H9 (cell line): ENCODE measurements at regions not wholly inside any gene's neighbourhood (a gene's known extent, or its start where the extent isn't known, plus 50 kb on each side); places are given as distances from the start of the nearest gene placed in this dataset.

ENCODE experiments used
- DNase-seq: peaks from one replicate; pipeline ENCODE4 v3.0.0-alpha.2; 2017
- H2AFZ ChIP-seq: one replicate; pipeline ENCODE4 v1.6.1; 2013; ENCODE audit warnings: mild to moderate bottlenecking, low read length, control low read depth, moderate library complexity
- H2AK5ac ChIP-seq: 2 replicates; pipeline ENCODE4 v1.6.1; 2013; ENCODE audit warnings: low read length, control low read depth, mixed read lengths; ENCODE audit not compliant: insufficient read length
- H2BK120ac ChIP-seq: one replicate; pipeline ENCODE4 v1.6.1; 2013; ENCODE audit warnings: low read depth, mild to moderate bottlenecking, low read length, control low read depth, inconsistent platforms; ENCODE audit not compliant: poor library complexity, severe bottlenecking
- H2BK12ac ChIP-seq: 2 replicates; pipeline ENCODE4 v1.6.1; 2013; ENCODE audit warnings: low read length, control low read depth, mixed read lengths, low read depth; ENCODE audit not compliant: insufficient read length
- H2BK15ac ChIP-seq: 2 replicates; pipeline ENCODE4 v1.6.1; 2013; ENCODE audit warnings: low read depth, low read length, control low read depth
- H2BK20ac ChIP-seq: one replicate; pipeline ENCODE4 v1.6.1; 2013; ENCODE audit warnings: low read depth, mild to moderate bottlenecking, low read length, control low read depth, inconsistent platforms; ENCODE audit not compliant: poor library complexity, severe bottlenecking
- H2BK5ac ChIP-seq: 2 replicates; pipeline ENCODE4 v1.6.1; 2013; ENCODE audit warnings: low read length, control low read depth, mixed read lengths; ENCODE audit not compliant: insufficient read length
- H3K14ac ChIP-seq: 2 replicates; pipeline ENCODE4 v1.6.1; 2013; ENCODE audit warnings: low read length, control low read depth; ENCODE audit not compliant: insufficient read depth
- H3K18ac ChIP-seq: 2 replicates; pipeline ENCODE4 v1.6.1; 2013; ENCODE audit warnings: low read depth, mild to moderate bottlenecking, mixed read lengths, low read length, control low read depth; ENCODE audit not compliant: insufficient read length
- H3K23ac ChIP-seq: 2 replicates; pipeline ENCODE4 v1.6.1; 2013; ENCODE audit warnings: low read length, control low read depth, mixed read lengths, low read depth; ENCODE audit not compliant: insufficient read length
- H3K23me2 ChIP-seq: 2 replicates; pipeline ENCODE4 v1.6.1; 2013; ENCODE audit warnings: low read depth, mild to moderate bottlenecking, mixed read lengths, low read length, control low read depth; ENCODE audit not compliant: insufficient read length, poor library complexity, severe bottlenecking
- H3K27ac ChIP-seq: 2 replicates; pipeline ENCODE4 v1.5.1; 2013; ENCODE audit warnings: low read length, control low read depth, mixed read lengths, low read depth; ENCODE audit not compliant: insufficient read length
- H3K27me3 ChIP-seq: 2 replicates; pipeline ENCODE4 v1.6.1; 2013; ENCODE audit warnings: low read length, control low read depth, inconsistent platforms; ENCODE audit not compliant: insufficient read depth
- H3K4ac ChIP-seq: 2 replicates; pipeline ENCODE4 v1.6.1; 2013; ENCODE audit warnings: low read depth, mild to moderate bottlenecking, control low read depth, inconsistent platforms, low read length, moderate library complexity
- H3K4me1 ChIP-seq: 2 replicates; pipeline ENCODE4 v1.6.1; 2013; ENCODE audit warnings: low read length, control low read depth, inconsistent platforms; ENCODE audit not compliant: insufficient read depth
- H3K4me2 ChIP-seq: 2 replicates; pipeline ENCODE4 v1.6.1; 2013; ENCODE audit warnings: low read length, control low read depth, mixed read lengths; ENCODE audit not compliant: insufficient read length, insufficient read depth
- H3K56ac ChIP-seq: 2 replicates; pipeline ENCODE4 v1.6.1; 2013; ENCODE audit warnings: low read depth, mild to moderate bottlenecking, mixed read lengths, low read length, control low read depth; ENCODE audit not compliant: insufficient read length
- H3K79me1 ChIP-seq: 2 replicates; pipeline ENCODE4 v1.6.1; 2013; ENCODE audit warnings: low read depth, mild to moderate bottlenecking, moderate library complexity, low read length, control low read depth, inconsistent platforms; ENCODE audit not compliant: insufficient read depth, poor library complexity, severe bottlenecking
- H3K79me2 ChIP-seq: 2 replicates; pipeline ENCODE4 v1.6.1; 2013; ENCODE audit warnings: low read length, control low read depth, inconsistent platforms; ENCODE audit not compliant: insufficient read depth
- H3K9ac ChIP-seq: 2 replicates; pipeline ENCODE4 v1.6.1; 2013; ENCODE audit warnings: low read length, control low read depth, mixed read lengths; ENCODE audit not compliant: insufficient read length; ENCODE audit errors: extremely low read depth
- H3K9me3 ChIP-seq: one replicate; pipeline ENCODE4 v1.6.1; 2013; ENCODE audit warnings: low read depth, low read length, inconsistent platforms; ENCODE audit not compliant: control insufficient read depth
- H3T11ph ChIP-seq: one replicate; pipeline ENCODE4 v1.6.1; 2013; ENCODE audit warnings: mild to moderate bottlenecking, low read length, control low read depth, inconsistent platforms
- H4K20me1 ChIP-seq: one replicate; pipeline ENCODE4 v1.6.1; 2013; ENCODE audit not compliant: control insufficient read depth, insufficient read length, insufficient read depth
- H4K5ac ChIP-seq: 2 replicates; pipeline ENCODE4 v1.6.1; 2013; ENCODE audit warnings: low read depth, mild to moderate bottlenecking, mixed read lengths, low read length, control low read depth; ENCODE audit not compliant: insufficient read length
- H4K8ac ChIP-seq: replicated peaks from 2 replicates; pipeline ENCODE4 v1.6.1; 2013; ENCODE audit warnings: low read length, control low read depth, mixed read lengths, low read depth; ENCODE audit not compliant: insufficient read length
- H4K91ac ChIP-seq: 2 replicates; pipeline ENCODE4 v1.6.1; 2013; ENCODE audit warnings: low read depth, mild to moderate bottlenecking, moderate library complexity, mixed read lengths, low read length, control low read depth; ENCODE audit not compliant: insufficient read length
- H3K27ac Mint-ChIP-seq, 3 experiments: 2 replicates in 2 of 3; 3 replicates in 1 of 3; pipeline ENCODE4 v1.8.0; 2020 to 2021; ENCODE audit warnings: mixed read lengths in 3 of 3, mild to moderate bottlenecking in 1 of 3, moderate library complexity in 1 of 3
- H3K27me3 Mint-ChIP-seq: 2 replicates; pipeline ENCODE4 v1.8.0; 2021; ENCODE audit warnings: low read depth, mild to moderate bottlenecking, moderate library complexity, mixed read lengths
- H3K36me3 Mint-ChIP-seq, 3 experiments: 2 replicates in 2 of 3; 3 replicates in 1 of 3; pipeline ENCODE4 v1.8.0; 2020 to 2021; ENCODE audit warnings: low read depth in 3 of 3, mixed read lengths in 3 of 3; ENCODE audit not compliant: insufficient read depth in 1 of 3
- H3K4me1 Mint-ChIP-seq, 2 experiments: 2 replicates each; pipeline ENCODE4 v1.8.0; 2020; ENCODE audit warnings: mixed read lengths in 2 of 2
- H3K4me3 Mint-ChIP-seq, 2 experiments: 2 replicates in 1 of 2; 3 replicates in 1 of 2; pipeline ENCODE4 v1.8.0; 2020 to 2021; ENCODE audit warnings: mild to moderate bottlenecking in 2 of 2, mixed read lengths in 2 of 2, moderate library complexity in 1 of 2
- H3K9me3 Mint-ChIP-seq, 2 experiments: 2 replicates in 1 of 2; 3 replicates in 1 of 2; pipeline ENCODE4 v1.8.0; 2020; ENCODE audit warnings: mild to moderate bottlenecking in 2 of 2, mixed read lengths in 2 of 2, moderate library complexity in 1 of 2
- CTCF ChIP-seq: fragments of 200-600 bp; sonication (generic); conservative IDR thresholded peaks from 3 replicates; pipeline ENCODE4 v1.8.0; 2021; ENCODE audit warnings: antibody characterized with exemption, mild to moderate bottlenecking
- WGBS: extraction: QIAGEN DNeasy Blood & Tissue Kit; methylation state at CpG from one replicate; pipeline ENCODE4 v1.1.7; 2013; ENCODE audit warnings: missing lambda C conversion rate, low lambda C conversion rate, mixed read lengths; ENCODE audit not compliant: insufficient read length; ENCODE audit errors: extremely low coverage; 5-methylcytosine and 5-hydroxymethylcytosine counted together

GRCh38 chr14:55840821-55841220, 260.8 kb downstream of the KTN1 start:
- H3K79me1 ChIP-seq = no peaks in the 10 kb centered on the region
- H3K27me3 ChIP-seq = no peaks in the 10 kb centered on the region
- H3K9ac ChIP-seq = no peak overlapping the region
- no peaks in the 10 kb centered on the region for H3K23me2 ChIP-seq
- no peaks in the 10 kb centered on the region for H3K4me1 ChIP-seq
- no peak overlapping the region for H2AFZ ChIP-seq
- H3K23ac ChIP-seq = no peak overlapping the region
- H2BK5ac ChIP-seq = no peak overlapping the region
- H2BK120ac ChIP-seq = no peak overlapping the region
- H3K9me3 Mint-ChIP-seq = peaks cover 7 to 14% of the 10 kb centered on the region in 2 experiments; a peak in 3 of 5 replicates
- H3K56ac ChIP-seq = no peak overlapping the region
- H4K91ac ChIP-seq = no peak overlapping the region
- H2BK15ac ChIP-seq = no peak overlapping the region
- no peak overlapping the region for H3K4me3 Mint-ChIP-seq
- H3K4me1 Mint-ChIP-seq = no peaks in the 10 kb centered on the region
- no peak overlapping the region for H4K5ac ChIP-seq
- no peak overlapping the region for H4K8ac ChIP-seq
- DNase-seq = no peak
- H3K27ac Mint-ChIP-seq = no peak overlapping the region
- peaks cover 0 to 17% (median 8%) of the 10 kb centered on the region in 3 experiments; a peak in 5 of 7 replicates for H3K36me3 Mint-ChIP-seq
- no peak overlapping the region for H3K18ac ChIP-seq
- H3K4me2 ChIP-seq = no peak overlapping the region
- no peak overlapping the region for H3K4ac ChIP-seq
- no peak overlapping the region for H2AK5ac ChIP-seq
- H3T11ph ChIP-seq = no peak overlapping the region
- H3K9me3 ChIP-seq = no peaks in the 10 kb centered on the region
- no peaks in the 10 kb centered on the region for H3K79me2 ChIP-seq
- H3K14ac ChIP-seq = no peak overlapping the region
- H4K20me1 ChIP-seq = no peaks in the 10 kb centered on the region
- no peaks in the 10 kb centered on the region for H3K27me3 Mint-ChIP-seq
- no peak overlapping the region for H2BK12ac ChIP-seq
- no peak overlapping the region for H3K27ac ChIP-seq
- H2BK20ac ChIP-seq = no peak overlapping the region
- TF ChIP-seq CTCF = no peak
- WGBS = no CpG with 5 or more reads among the region's 6 CpGs
